Astrocyte (in vitro differentiated cells and primary cell): ENCODE measurements at regions not wholly inside any gene's neighbourhood (a gene's known extent, or its start where the extent isn't known, plus 50 kb on each side); places are given as distances from the start of the nearest gene placed in this dataset.

ENCODE experiments used
- DNase-seq: peaks from one replicate; pipeline ENCODE4 v3.0.0-alpha.2; 2010; ENCODE audit warnings: low read depth
- FAIRE-seq: peaks from 2 replicates; lab custom pipeline; 2011; peaks lifted over from hg19 to GRCh38; lab: Jason Lieb, UNC
- H2AFZ ChIP-seq: 2 replicates; pipeline ENCODE4 v1.6.0; 2012; ENCODE audit warnings: low read depth, low read length, inconsistent platforms
- H3K27ac ChIP-seq: 2 replicates; pipeline ENCODE4 v1.5.1; 2011; ENCODE audit warnings: low read depth, low read length, inconsistent platforms
- H3K27me3 ChIP-seq: 2 replicates; pipeline ENCODE4 v1.6.0; 2011; ENCODE audit warnings: low read length, inconsistent platforms; ENCODE audit not compliant: insufficient read depth
- H3K36me3 ChIP-seq: 2 replicates; pipeline ENCODE4 v1.5.1; 2011; ENCODE audit warnings: low read length, inconsistent platforms; ENCODE audit not compliant: insufficient read depth
- H3K4me1 ChIP-seq: 2 replicates; pipeline ENCODE4 v1.5.1; 2011; ENCODE audit warnings: low read length, inconsistent platforms; ENCODE audit not compliant: insufficient read depth
- H3K4me2 ChIP-seq: 2 replicates; pipeline ENCODE4 v1.6.0; 2012; ENCODE audit warnings: low read length, inconsistent platforms
- H3K4me3 ChIP-seq: 2 replicates; pipeline ENCODE4 v1.5.1; 2011; ENCODE audit warnings: low read depth, mild to moderate bottlenecking, low read length, inconsistent platforms; ENCODE audit not compliant: insufficient read depth
- H3K79me2 ChIP-seq: 2 replicates; pipeline ENCODE4 v1.6.0; 2012; ENCODE audit warnings: mild to moderate bottlenecking, low read length, inconsistent platforms; ENCODE audit not compliant: insufficient read depth
- H3K9ac ChIP-seq: 2 replicates; pipeline ENCODE4 v1.6.0; 2012; ENCODE audit warnings: mild to moderate bottlenecking, low read length, inconsistent platforms
- H3K9me3 ChIP-seq: 2 replicates; pipeline ENCODE4 v1.5.1; 2012; ENCODE audit warnings: low read depth, mild to moderate bottlenecking, low read length, inconsistent platforms; ENCODE audit not compliant: insufficient read depth
- H4K20me1 ChIP-seq: 2 replicates; pipeline ENCODE4 v1.6.0; 2012; ENCODE audit warnings: low read length, inconsistent platforms; ENCODE audit not compliant: insufficient read depth
- H3K27ac Mint-ChIP-seq: one replicate; pipeline ENCODE4 v1.8.0; 2021; ENCODE audit warnings: mild to moderate bottlenecking, mixed read lengths; ENCODE audit not compliant: unreplicated experiment
- H3K27me3 Mint-ChIP-seq: one replicate; pipeline ENCODE4 v1.8.0; 2021; ENCODE audit warnings: low read depth, mixed read lengths; ENCODE audit not compliant: unreplicated experiment
- H3K36me3 Mint-ChIP-seq: one replicate; pipeline ENCODE4 v1.8.0; 2021; ENCODE audit warnings: low read depth, mixed read lengths; ENCODE audit not compliant: unreplicated experiment
- H3K4me1 Mint-ChIP-seq: one replicate; pipeline ENCODE4 v1.8.0; 2021; ENCODE audit warnings: low read depth, mixed read lengths; ENCODE audit not compliant: unreplicated experiment
- H3K4me3 Mint-ChIP-seq: one replicate; pipeline ENCODE4 v1.8.0; 2021; ENCODE audit warnings: mild to moderate bottlenecking, moderate library complexity, mixed read lengths; ENCODE audit not compliant: unreplicated experiment
- H3K9me3 Mint-ChIP-seq: one replicate; pipeline ENCODE4 v1.8.0; 2021; ENCODE audit warnings: mild to moderate bottlenecking, mixed read lengths; ENCODE audit not compliant: unreplicated experiment
- CTCF ChIP-seq: IDR thresholded peaks from 2 replicates; pipeline ENCODE4 v1.5.1; 2011; ENCODE audit warnings: low read depth, mild to moderate bottlenecking, inconsistent platforms, low read length, moderate library complexity; ENCODE audit not compliant: insufficient read depth
- EZH2 ChIP-seq: IDR thresholded peaks from 2 replicates; pipeline ENCODE4 v1.6.1; 2012; ENCODE audit warnings: mild to moderate bottlenecking, low read length, inconsistent platforms; ENCODE audit not compliant: insufficient read depth

DNA sequence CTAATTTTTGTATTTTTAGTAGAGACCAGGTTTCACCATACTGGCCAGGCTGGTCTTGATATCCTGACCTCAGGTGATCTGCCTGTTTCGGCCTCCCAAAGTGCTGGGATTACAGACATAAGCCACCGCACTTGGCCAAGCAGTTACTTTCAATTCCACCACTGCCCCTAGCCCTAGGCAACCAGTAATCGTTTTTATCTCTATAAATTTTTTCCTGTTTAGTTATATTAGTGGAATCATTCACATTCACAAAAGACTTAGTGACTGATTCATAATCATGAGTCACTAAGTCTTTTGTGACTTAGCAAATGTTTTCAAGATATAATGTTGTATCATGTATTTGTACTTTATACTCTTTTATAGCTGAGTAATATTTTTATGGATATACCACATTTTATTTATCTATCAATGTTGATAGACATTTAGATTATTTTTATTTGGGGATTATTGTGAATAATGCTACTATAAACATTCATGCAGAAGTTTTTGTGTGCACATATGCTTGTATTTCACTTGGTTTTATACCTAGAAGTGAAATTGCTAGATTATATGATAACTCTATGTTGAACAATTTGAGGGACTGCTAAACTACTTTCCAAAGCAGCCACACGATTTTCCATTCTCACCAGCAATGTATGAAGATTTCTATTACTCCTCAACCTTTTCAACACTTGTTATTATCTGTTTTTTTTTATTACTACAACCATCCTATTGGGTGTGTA lies 421.4 kb upstream of the ID4 start:
- Histone ChIP-seq H3K9ac (peak overlapping the region; percentile 28), H2AFZ (no peak overlapping the region), H3K79me2 (no peaks in the 10 kb centered on the region), H4K20me1 (no peaks in the 10 kb centered on the region), H3K27ac (peak overlapping the region; percentile 62), H3K4me2 (peak overlapping the region; percentile 51), H3K4me3 (no peak overlapping the region), H3K4me1 (peaks cover 13% of the 10 kb centered on the region), H3K27me3 (no peaks in the 10 kb centered on the region), H3K36me3 (no peaks in the 10 kb centered on the region), H3K9me3 (no peaks in the 10 kb centered on the region)
- Mint-ChIP-seq H3K27me3 (no peaks in the 10 kb centered on the region), H3K9me3 (no peaks in the 10 kb centered on the region), H3K27ac (no peak overlapping the region), H3K4me3 (no peak overlapping the region), H3K4me1 (no peaks in the 10 kb centered on the region), H3K36me3 (no peaks in the 10 kb centered on the region)
- DNase-seq, result peak; percentile 81
- no peak for FAIRE-seq
- TF ChIP-seq CTCF (no peak), EZH2 (no peak)

DNA sequence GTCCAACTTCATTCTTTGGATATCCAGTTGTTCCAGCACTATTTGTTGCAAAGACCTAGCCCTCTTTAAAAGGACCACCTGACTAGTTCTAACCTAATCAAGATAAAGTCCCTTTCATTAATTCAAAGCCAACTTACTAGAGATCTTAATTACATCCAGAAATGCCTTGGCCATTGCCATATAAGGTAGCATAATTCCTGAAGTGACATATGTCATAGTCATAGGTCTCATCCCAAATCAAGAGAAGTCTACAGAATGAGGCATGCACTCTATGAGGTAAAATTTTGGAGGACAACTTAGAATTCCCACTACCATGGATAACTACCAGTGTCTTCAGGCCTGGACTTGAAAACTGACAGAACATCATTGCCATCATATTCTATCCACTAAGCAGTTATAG lies 420.4 kb upstream of the ID4 start:
- H3K79me2 ChIP-seq, result no peaks in the 10 kb centered on the region
- TF ChIP-seq CTCF (no peak), EZH2 (no peak)
- H2AFZ ChIP-seq, result no peak overlapping the region
- Mint-ChIP-seq H3K27me3 (no peaks in the 10 kb centered on the region), H3K9me3 (no peaks in the 10 kb centered on the region), H3K27ac (no peak overlapping the region), H3K4me3 (no peak overlapping the region), H3K36me3 (no peaks in the 10 kb centered on the region), H3K4me1 (no peaks in the 10 kb centered on the region)
- H3K27me3 ChIP-seq, result no peaks in the 10 kb centered on the region
- H3K9ac ChIP-seq, result no peak overlapping the region
- peak overlapping the region; percentile 64 for H3K27ac ChIP-seq
- peaks cover 12% of the 10 kb centered on the region for H3K4me1 ChIP-seq
- no peaks in the 10 kb centered on the region for H4K20me1 ChIP-seq
- no peaks in the 10 kb centered on the region for H3K36me3 ChIP-seq
- FAIRE-seq (no peak), DNase-seq (no peak)
- no peak overlapping the region for H3K4me3 ChIP-seq
- no peaks in the 10 kb centered on the region for H3K9me3 ChIP-seq
- H3K4me2 ChIP-seq, result no peak overlapping the region

DNA sequence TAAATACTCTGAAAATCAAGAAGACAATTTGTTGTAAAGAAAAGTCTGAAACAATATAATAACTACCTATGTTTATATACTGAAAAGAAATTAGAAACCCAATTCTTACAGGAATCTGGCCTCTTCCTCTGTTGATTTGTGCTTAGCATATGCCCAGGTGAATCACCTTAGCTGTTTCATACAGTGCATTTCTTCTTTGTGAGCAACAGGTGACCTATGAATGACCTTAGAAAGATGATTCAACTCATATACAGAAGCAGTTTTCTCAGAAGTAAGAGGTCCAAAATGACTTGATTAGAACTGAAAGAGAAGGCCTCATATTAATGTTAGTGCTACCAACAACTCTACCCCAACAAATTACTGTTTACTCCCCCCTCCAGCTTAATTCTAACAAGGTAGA lies 419.5 kb upstream of the ID4 start:
- Histone ChIP-seq H3K9ac (no peak overlapping the region), H3K27ac (peak overlapping the region; percentile 64), H3K36me3 (no peaks in the 10 kb centered on the region), H3K27me3 (no peaks in the 10 kb centered on the region), H3K79me2 (no peaks in the 10 kb centered on the region), H3K9me3 (no peaks in the 10 kb centered on the region), H3K4me2 (peak overlapping the region; percentile 36), H2AFZ (no peak overlapping the region), H3K4me1 (peaks cover 12% of the 10 kb centered on the region), H4K20me1 (no peaks in the 10 kb centered on the region), H3K4me3 (no peak overlapping the region)
- DNase-seq (peak; percentile 85), FAIRE-seq (no peak)
- H3K9me3 Mint-ChIP-seq, result no peaks in the 10 kb centered on the region
- H3K4me3 Mint-ChIP-seq, result no peak overlapping the region
- no peaks in the 10 kb centered on the region for H3K36me3 Mint-ChIP-seq
- no peak overlapping the region for H3K27ac Mint-ChIP-seq
- no peaks in the 10 kb centered on the region for H3K27me3 Mint-ChIP-seq
- no peaks in the 10 kb centered on the region for H3K4me1 Mint-ChIP-seq
- TF ChIP-seq EZH2 (no peak), CTCF (no peak)
